AG20443 (cell line): ENCODE measurements at regions not wholly inside any gene's neighbourhood (a gene's known extent, or its start where the extent isn't known, plus 50 kb on each side); places are given as distances from the start of the nearest gene placed in this dataset.
A peak's percentile ranks its signal among the peaks of the same experiment; 100 is the strongest.
"Not testable (repeated sequence)": the region's sequence is repeated elsewhere in the genome, so short reads cannot be mapped to it uniquely, and the experiment has no call there.

Experiments
- DNase-seq: peaks from one replicate; pipeline ENCODE4 v3.0.0; 2012; ENCODE audit warnings: low spot score, mixed read lengths

GRCh38 chr6:140537834-140538705 lies 1163.6 kb upstream of the CITED2 start:
- DNase-seq: peak; percentile 73

GRCh38 chr6:140537211-140537610 lies 1162.8 kb upstream of the CITED2 start:
- DNase-seq: peak; percentile 12

GRCh38 chr6:140535511-140535910 lies 1161.1 kb upstream of the CITED2 start:
- no peak for DNase-seq

GRCh38 chr6:140533526-140533925 lies 1159.1 kb upstream of the CITED2 start:
- DNase-seq: no peak

- no peak for DNase-seq
These were observed 1130.3 kb upstream of the CITED2 start for GRCh38 chr6:140504776-140505175.

GRCh38 chr6:140500849-140501248 lies 1126.4 kb upstream of the CITED2 start:
- no peak for DNase-seq

- no peak for DNase-seq
These were observed 1125.2 kb upstream of the CITED2 start for GRCh38 chr6:140499607-140500006.

GRCh38 chr6:140494321-140495108 lies 1120.1 kb upstream of the CITED2 start:
- no peak for DNase-seq

GRCh38 chr6:140493470-140493869 lies 1119.0 kb upstream of the CITED2 start:
- not testable (repeated sequence) for DNase-seq

GRCh38 chr6:140490081-140490480 lies 1115.6 kb upstream of the CITED2 start:
- no peak for DNase-seq

- no peak for DNase-seq
These were observed 1113.1 kb upstream of the CITED2 start for GRCh38 chr6:140487586-140487985.

GRCh38 chr6:140486450-140487361 lies 1112.3 kb upstream of the CITED2 start:
- peak; percentile 20 for DNase-seq

- peak; percentile 61 for DNase-seq
These were observed 1111.4 kb upstream of the CITED2 start for GRCh38 chr6:140485740-140486449.

GRCh38 chr6:140480852-140481251 lies 1106.4 kb upstream of the CITED2 start:
- DNase-seq: peak; percentile 45

GRCh38 chr6:140478631-140479030 lies 1104.2 kb upstream of the CITED2 start:
- no peak for DNase-seq

GRCh38 chr6:140475086-140475485 lies 1100.6 kb upstream of the CITED2 start:
- DNase-seq: no peak

GRCh38 chr6:140464720-140465119 lies 1090.3 kb upstream of the CITED2 start:
- DNase-seq: no peak

- DNase-seq: no peak
These were observed 1088.9 kb upstream of the CITED2 start for GRCh38 chr6:140463312-140463710.

- peak; percentile 30 for DNase-seq
These were observed 1088.2 kb upstream of the CITED2 start for GRCh38 chr6:140462453-140463311.

- DNase-seq: no peak
These were observed 1087.6 kb upstream of the CITED2 start for GRCh38 chr6:140462076-140462452.
